GM19328 (cell line): ENCODE measurements at regions not wholly inside any gene's neighbourhood (a gene's known extent, or its start where the extent isn't known, plus 50 kb on each side); places are given as distances from the start of the nearest gene placed in this dataset.

Experiments
- ATAC-seq: cut with Tn5 transposase; IDR thresholded peaks from one replicate; pipeline ENCODE4 v1.9.1; 2021; ENCODE audit warnings: mild to moderate bottlenecking, moderate library complexity; ENCODE audit not compliant: unreplicated experiment

DNA sequence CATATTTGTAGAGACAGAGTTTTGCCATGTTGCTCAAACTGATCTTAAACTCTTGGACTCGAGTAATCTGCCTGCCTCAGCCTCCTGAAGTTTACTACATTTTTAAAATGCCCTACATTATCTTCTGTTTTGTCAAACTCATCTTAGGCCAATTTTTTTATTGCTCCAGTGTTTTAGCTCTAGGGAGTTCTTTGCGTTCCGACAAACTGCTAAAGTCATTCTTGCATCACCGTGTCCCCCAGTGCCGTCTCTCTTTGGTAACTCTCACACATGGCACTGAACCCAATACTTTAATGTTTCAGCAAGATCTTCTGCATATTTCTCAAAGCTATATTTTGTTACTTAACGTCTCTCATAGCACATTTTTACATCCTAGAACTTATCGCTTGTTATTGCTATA is 440.9 kb upstream of the NRXN1 start:
- no peak for ATAC-seq

DNA sequence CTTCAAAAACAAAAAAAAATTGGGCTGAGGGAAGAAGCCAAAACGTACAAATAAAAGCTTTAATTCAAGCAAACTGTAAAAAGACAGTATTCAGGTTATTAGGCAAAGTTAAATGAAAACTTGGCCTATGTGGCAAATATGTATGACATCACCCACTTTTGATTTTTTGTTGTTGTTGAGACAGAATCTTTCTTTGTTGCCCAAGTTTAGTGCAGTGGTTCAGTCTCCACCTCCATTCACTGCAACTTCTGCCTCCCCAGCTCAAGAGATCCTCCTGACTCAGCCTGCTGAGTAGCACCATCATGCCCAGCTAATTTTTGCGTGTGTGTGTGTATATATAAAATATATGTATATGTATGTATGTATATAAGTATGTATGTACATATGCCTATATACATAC is 440.4 kb upstream of the NRXN1 start:
- ATAC-seq: no peak

- ATAC-seq: no peak
These were observed 437.2 kb upstream of the NRXN1 start for GRCh38 chr2:51469102-51469501.

DNA sequence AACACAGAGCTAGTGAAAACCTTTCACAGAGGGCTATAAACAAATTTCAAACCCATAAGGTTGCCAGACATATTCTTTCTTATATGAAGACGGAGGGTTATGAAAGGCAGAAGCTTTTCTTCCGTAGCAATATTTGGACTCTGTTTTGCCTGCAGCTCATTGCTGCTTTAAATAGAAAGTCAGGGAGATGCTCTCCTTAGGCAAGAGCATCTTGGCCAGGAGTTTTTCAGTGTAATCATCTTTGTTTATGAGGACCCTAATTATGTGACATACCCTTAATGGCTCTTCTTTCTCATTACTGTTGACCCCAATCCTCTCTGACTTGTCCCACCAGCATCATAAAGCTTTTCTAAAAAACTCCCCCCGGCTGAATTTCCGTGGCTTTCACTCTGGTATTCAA is 433.4 kb upstream of the NRXN1 start:
- ATAC-seq: no peak

DNA sequence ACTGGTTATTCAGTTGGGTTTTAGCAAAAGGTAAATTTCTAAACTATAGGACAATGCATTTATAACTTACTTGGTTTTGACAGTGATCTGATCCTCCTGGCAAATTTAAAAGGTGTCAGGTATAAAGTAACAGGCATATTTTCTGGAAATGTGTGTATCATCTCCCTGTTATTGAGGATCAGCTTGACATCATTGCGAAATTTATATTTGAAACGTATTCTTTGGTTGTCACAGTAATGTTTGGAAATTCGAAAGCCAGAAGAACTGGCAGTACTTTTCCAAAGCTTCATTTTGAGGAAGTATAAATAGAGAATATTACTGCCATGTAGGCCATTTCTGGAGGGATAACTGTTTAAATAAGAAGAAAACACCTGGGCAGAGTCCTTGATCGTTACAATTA is 422.2 kb upstream of the NRXN1 start:
- ATAC-seq: no peak

- ATAC-seq: no peak
These were observed 417.0 kb upstream of the NRXN1 start for GRCh38 chr2:51448911-51449310.

DNA sequence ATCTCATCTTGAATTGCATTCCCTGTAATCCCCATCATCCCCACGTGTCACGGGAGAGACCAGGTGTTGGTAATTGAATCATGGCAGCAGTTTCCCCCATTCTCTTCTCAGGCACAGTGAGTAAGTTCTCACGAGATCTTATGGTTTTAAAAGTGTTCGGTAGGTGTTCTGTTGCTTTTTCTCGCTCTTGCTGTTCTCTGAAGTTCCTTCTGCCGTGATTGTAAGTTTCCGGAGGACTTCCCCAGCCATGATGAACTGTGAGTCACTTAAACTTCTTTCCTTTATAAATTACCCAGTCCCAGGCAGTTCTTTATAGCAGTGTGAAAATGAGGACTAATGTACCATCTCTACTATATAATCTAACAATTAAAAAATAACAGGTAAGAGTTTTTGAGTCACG is 409.9 kb upstream of the NRXN1 start:
- no peak for ATAC-seq

- ATAC-seq: no peak
These were observed 392.5 kb upstream of the NRXN1 start for GRCh38 chr2:51424418-51424817.

DNA sequence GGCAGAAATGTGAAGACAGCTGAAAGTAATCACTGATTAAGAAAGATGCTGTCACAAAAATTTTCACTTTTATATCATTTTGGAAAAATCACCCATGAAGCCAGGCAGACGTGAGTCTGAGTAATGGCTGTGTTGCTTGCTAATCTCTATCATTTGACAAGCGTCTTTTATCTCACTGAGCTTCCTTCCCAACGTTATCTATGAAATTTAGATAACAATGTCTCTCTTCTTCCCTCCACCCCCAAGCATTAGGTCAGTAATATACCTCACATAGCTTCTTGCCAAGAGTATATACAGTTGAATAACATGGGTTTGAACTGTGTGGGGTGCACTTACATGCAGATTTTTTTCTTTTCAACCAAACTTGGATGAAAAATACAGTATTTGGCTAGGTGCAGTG is 388.6 kb upstream of the NRXN1 start:
- ATAC-seq: no peak

DNA sequence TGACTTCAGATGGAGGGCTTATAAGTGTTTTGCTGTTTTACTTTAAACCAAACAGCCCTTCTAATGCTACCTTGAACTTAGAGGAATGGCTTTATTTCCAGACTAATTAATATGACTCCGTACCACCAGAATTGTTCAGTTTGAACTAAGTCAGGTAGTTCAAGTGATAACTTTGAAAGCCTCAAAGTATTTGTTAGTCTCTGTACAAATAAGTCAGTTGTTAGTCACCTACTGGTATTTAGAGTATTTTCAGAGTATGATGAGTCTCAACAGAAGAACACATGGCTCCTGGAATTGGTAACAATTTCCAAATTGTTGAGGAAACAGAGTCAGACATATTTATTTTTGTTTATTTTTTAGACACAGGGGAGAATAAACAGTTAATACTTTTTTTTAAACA is 381.8 kb upstream of the NRXN1 start:
- ATAC-seq: no peak

DNA sequence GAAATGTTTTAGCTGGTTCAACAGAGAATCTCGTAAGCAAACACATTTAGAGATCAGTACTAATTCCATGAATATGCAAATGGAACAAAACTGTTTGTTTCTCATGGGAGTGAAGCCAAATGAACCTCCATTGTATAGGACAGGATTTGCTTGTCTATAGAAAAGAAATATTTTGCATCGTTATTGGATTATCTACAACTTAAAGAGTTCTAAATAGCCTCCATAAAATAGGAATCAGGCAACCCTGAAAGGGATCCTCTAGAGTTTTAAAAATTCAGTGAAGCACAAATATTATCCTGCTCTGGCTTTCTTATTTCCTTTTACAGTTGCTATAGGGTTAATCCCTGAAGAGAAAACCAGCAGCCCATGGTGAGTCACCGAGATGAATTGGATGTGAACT is 378.4 kb upstream of the NRXN1 start:
- no peak for ATAC-seq

GRCh38 chr2:51409920-51410319 is 378.0 kb upstream of the NRXN1 start:
- ATAC-seq: no peak

DNA sequence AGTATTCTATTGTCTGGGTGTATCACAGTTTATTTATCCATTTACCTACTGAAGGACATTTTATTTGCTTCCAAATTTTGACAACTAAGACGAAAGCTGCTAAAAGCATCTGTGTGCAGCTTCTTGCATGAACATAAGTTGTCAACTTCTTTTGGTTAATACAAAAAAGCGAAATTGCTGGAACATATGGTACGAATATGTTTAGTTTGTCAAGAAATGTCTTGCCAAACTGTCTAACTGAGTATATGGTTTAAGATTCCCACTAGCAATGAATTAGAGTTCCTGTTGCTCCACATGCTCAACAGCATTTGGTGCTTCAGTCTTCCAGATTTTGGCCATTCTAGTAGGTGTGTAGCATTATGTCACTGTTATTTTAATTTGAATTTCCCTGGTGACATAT is 372.3 kb upstream of the NRXN1 start:
- no peak for ATAC-seq

DNA sequence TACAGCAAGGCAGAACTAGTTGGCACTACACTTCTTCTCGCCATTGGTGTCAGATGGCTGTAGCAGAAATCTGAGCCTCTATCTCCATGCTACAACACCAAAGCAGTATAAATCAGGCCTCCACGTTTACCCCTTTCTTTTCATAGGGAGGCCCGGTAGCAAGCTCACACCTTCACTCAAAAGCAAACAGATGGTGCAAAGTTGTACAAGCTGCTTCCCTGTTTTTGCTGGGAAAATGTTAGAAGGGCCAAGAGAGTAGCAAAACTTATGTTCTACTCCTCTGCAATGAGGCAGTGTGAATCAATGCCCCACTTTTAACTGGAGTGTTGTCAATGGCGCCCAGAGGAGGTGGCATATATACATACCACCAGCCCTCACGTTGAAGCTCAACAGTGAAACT is 369.6 kb upstream of the NRXN1 start:
- no peak for ATAC-seq

GRCh38 chr2:51387235-51387634 is 355.3 kb upstream of the NRXN1 start:
- ATAC-seq: no peak

GRCh38 chr2:51379997-51380396 is 348.1 kb upstream of the NRXN1 start:
- no peak for ATAC-seq

- no peak for ATAC-seq
These were observed 336.3 kb upstream of the NRXN1 start for GRCh38 chr2:51368250-51368649.

DNA sequence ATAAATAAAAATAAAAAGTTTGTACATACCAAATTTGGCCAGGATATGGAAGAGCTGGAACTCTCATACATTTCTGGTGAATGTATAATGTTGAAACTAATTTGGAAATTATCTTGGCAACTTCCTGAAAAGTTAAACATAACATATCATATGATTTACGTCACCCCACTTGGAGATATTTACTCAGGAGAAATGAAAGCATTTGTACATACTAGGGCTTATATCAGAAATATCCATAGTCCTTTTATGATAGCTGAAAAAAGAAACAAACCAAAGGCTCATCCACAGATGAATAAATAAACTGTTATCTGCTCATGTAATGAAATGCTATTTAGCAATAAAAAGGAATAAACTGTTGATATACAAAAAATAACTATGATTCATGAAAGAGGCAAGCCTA is 318.2 kb upstream of the NRXN1 start:
- no peak for ATAC-seq

DNA sequence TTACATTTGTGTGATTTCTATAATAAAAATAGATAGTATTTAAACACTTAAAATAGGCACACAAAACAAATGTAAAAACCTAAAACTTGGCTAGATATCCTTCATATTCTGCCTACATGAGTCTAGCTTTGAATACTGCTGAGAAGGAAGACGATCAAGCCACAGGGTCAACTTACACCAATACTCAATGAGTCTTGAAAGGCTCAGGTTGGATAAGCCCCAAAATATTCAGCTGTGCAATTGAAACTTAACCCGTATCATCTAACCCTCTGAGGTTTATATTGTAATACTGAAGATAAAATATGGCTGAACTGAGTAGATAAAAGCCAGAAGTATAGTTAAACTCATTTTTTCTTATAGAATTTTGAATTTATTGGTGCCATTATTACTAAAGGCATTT is 313.0 kb upstream of the NRXN1 start:
- ATAC-seq: no peak

DNA sequence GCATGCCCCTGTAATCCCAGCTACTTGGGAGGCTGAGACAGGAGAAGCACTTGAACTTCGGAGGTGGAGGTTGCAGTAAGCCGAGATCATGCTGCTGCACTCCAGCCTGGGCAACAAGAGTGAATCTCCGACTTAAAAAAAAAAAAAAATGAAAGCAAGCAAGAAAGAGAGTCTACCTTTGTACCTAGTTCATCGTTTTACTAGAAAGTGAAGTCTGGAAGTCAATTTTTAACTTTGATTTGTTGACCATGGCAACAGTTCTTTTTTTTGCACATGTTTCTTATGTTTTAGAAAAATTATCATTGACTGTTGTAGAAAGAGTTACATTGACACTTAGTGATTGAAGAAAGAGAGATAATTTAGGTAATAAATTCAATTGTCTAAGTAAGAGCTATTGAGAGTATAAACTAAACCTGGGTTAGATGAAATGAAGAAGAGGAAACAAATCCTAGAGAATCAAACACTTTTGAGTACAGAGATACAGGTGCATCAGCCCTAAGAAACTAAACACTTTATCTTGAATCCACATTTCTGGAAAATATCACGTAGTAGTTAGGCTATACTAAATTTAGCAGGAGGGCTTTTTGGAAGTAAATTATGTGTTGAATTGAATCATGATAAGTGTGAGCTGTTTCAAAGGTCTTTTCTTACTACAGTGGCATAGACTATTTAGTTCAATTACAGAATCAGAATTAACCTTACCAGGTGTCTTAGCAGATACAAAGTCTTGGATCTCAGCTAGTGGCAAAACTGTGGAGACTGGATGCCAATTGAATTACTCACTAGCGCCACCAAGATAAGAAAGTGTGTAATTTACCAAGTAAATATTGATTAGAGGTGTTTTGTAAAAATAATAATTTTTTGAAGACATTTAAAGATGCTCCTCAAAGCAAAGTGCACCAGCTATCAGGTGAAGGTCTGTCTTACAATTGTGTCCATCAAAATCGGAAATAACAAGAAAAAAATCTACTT is 303.4 kb upstream of the NRXN1 start:
- ATAC-seq: no peak

DNA sequence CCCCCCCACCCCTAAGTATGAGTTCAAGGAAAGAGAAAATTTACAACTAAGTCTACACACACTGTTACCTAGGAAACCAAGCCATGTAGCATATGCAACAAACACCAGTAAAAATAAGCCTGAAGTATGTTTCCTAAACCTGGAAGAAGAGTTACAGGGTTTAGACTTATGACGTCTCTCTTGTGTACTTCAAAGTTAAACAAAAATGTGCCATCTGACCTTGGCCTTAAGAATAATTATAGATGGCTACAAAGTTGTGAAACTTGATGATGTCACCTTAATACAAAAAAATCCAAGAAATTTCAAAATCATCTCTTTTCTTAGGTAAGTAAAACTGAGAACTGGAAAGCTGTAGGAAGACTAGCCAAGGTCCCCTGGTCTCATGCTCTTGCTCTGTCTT is 297.6 kb upstream of the NRXN1 start:
- ATAC-seq: no peak

- ATAC-seq: no peak
These were observed 292.1 kb upstream of the NRXN1 start for GRCh38 chr2:51324051-51324450.

DNA sequence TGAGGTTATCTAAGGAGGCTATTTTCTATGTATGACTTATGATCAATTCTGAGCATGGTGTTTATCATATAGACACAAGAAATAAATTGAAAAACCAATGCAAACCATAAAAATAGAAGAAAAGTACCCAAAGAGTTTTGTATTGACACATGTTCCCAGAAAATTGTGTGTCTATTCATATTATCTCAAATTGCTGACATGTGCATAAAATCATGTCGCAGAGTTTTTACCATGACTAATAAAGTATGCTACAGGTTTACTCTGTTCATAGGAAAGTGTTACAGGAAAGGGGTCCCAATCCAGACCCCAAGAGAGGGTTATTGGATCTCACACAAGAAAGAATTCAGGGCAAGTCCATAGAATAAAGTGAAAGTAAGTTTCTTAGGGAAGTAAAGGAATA is 290.7 kb upstream of the NRXN1 start:
- ATAC-seq: no peak
